Mesendoderm (in vitro differentiated cells): ENCODE measurements at regions not wholly inside any gene's neighbourhood (a gene's known extent, or its start where the extent isn't known, plus 50 kb on each side); places are given as distances from the start of the nearest gene placed in this dataset.

ENCODE experiments used
- DNase-seq: peaks from one replicate; pipeline ENCODE4 v3.0.0; 2013
- H2AK5ac ChIP-seq: 2 replicates; pipeline ENCODE4 v1.6.1; 2013; ENCODE audit warnings: low read length, inconsistent platforms
- H2BK120ac ChIP-seq: 2 replicates; pipeline ENCODE4 v1.6.1; 2013; ENCODE audit warnings: low read depth, mild to moderate bottlenecking, low read length, moderate library complexity, mixed read lengths
- H2BK15ac ChIP-seq: replicated peaks from 2 replicates; pipeline ENCODE4 v1.6.1; 2013; ENCODE audit warnings: low read depth, mild to moderate bottlenecking, moderate library complexity
- H2BK5ac ChIP-seq: 2 replicates; pipeline ENCODE4 v1.6.1; 2013; ENCODE audit warnings: low read length, inconsistent platforms
- H3K18ac ChIP-seq: 2 replicates; pipeline ENCODE4 v1.6.1; 2013; ENCODE audit warnings: mild to moderate bottlenecking, low read length, mixed read lengths
- H3K23ac ChIP-seq: one replicate; pipeline ENCODE4 v1.6.1; 2013; ENCODE audit warnings: low read length
- H3K27ac ChIP-seq: 2 replicates; pipeline ENCODE4 v1.5.1; 2013; ENCODE audit warnings: low read depth, mild to moderate bottlenecking, inconsistent platforms, low read length, moderate library complexity
- H3K27me3 ChIP-seq: 2 replicates; pipeline ENCODE4 v1.6.1; 2013; ENCODE audit warnings: low read length, control low read depth, mild to moderate bottlenecking, inconsistent platforms; ENCODE audit not compliant: insufficient read depth, poor library complexity
- H3K36me3 ChIP-seq: 2 replicates; pipeline ENCODE4 v1.6.1; 2013; ENCODE audit warnings: low read length, inconsistent platforms; ENCODE audit not compliant: control insufficient read depth, insufficient read depth
- H3K4ac ChIP-seq: one replicate; pipeline ENCODE4 v1.6.1; 2013; ENCODE audit warnings: low read depth, mild to moderate bottlenecking, low read length, moderate library complexity
- H3K4me1 ChIP-seq: 2 replicates; pipeline ENCODE4 v1.6.1; 2013; ENCODE audit warnings: low read depth, low read length, inconsistent platforms; ENCODE audit not compliant: control insufficient read depth
- H3K4me2 ChIP-seq: 2 replicates; pipeline ENCODE4 v1.6.1; 2013; ENCODE audit warnings: low read length
- H3K4me3 ChIP-seq: 2 replicates; pipeline ENCODE4 v1.5.1; 2013; ENCODE audit warnings: mild to moderate bottlenecking, low read length
- H3K56ac ChIP-seq: one replicate; pipeline ENCODE4 v1.6.1; 2013; ENCODE audit warnings: low read length
- H3K79me1 ChIP-seq: 2 replicates; pipeline ENCODE4 v1.6.1; 2013; ENCODE audit warnings: low read length, inconsistent platforms
- H3K79me2 ChIP-seq: 2 replicates; pipeline ENCODE4 v1.6.1; 2013; ENCODE audit warnings: mild to moderate bottlenecking, low read length; ENCODE audit not compliant: control insufficient read depth, insufficient read depth
- H3K9ac ChIP-seq: 2 replicates; pipeline ENCODE4 v1.6.1; 2013; ENCODE audit warnings: low read length, inconsistent platforms
- H4K5ac ChIP-seq: one replicate; pipeline ENCODE4 v1.6.1; 2013; ENCODE audit warnings: low read length
- H4K8ac ChIP-seq: one replicate; pipeline ENCODE4 v1.6.1; 2013; ENCODE audit warnings: low read depth, mild to moderate bottlenecking, control low read depth, low read length, moderate library complexity
- WGBS: extraction: QIAGEN DNeasy Blood & Tissue Kit; methylation state at CpG from one replicate; pipeline ENCODE4 v1.1.7; 2013; ENCODE audit warnings: low lambda C conversion rate, missing lambda C conversion rate; ENCODE audit not compliant: insufficient coverage; ENCODE audit errors: extremely low coverage; 5-methylcytosine and 5-hydroxymethylcytosine counted together

DNA sequence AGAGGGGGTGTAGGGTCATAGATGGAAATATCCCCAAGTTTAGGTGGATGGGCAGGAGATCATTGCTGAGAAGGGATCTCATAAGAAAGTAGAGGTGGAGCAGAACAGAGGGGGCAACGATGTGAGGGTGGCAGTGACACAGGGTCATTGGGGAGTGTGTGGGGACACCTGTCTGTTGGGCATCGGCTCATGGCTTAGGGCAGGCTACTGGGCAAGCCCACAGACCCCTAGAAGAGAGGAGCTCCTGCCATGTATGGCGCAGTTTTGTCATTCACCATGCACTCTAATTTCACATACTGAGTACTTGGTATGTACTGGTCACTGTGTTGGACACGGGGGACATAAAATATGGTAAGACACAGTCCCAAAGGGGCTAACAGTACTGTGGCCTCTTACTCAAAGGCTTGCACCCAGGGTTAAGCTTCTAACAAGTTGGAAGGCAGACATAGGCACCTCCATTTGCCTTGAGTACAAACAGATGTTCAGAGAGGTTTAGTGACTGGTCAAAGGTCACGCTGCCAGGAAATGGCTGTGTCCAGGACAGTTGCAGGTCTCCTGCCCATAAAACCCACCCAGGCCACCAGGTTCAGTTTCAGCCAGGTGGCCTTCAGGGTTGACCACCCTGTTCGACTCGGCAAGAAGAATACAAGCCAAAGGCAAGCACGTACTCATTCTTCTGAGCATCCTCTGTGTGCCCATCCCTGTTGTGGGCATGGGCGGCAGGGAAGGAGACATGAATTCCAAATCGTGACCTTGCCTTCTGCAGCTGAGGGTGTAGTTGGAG, 580.2 kb downstream of the KCNJ18 start:
- H3K79me1 ChIP-seq = no peaks in the 10 kb centered on the region
- no peak overlapping the region for H3K9ac ChIP-seq
- no peak overlapping the region for H2BK5ac ChIP-seq
- no peak overlapping the region for H3K27ac ChIP-seq
- no peak overlapping the region for H3K23ac ChIP-seq
- no peak overlapping the region for H3K4ac ChIP-seq
- no peak overlapping the region for H4K8ac ChIP-seq
- WGBS = no CpG with 5 or more reads among the region's 10 CpGs
- H3K36me3 ChIP-seq = no peaks in the 10 kb centered on the region
- H3K4me3 ChIP-seq = no peak overlapping the region
- H3K4me1 ChIP-seq = no peaks in the 10 kb centered on the region
- no peak overlapping the region for H4K5ac ChIP-seq
- no peak overlapping the region for H3K18ac ChIP-seq
- no peaks in the 10 kb centered on the region for H3K79me2 ChIP-seq
- no peak for DNase-seq
- no peak overlapping the region for H2BK120ac ChIP-seq
- H2AK5ac ChIP-seq = no peak overlapping the region
- no peak overlapping the region for H3K56ac ChIP-seq
- no peaks in the 10 kb centered on the region for H3K27me3 ChIP-seq
- H3K4me2 ChIP-seq = no peak overlapping the region
- no peak overlapping the region for H2BK15ac ChIP-seq

GRCh38 chr17:22273308-22273707, 581.0 kb downstream of the KCNJ18 start:
- Histone ChIP-seq H3K4me2 (no peak overlapping the region), H3K23ac (no peak overlapping the region), H3K18ac (no peak overlapping the region), H3K36me3 (no peaks in the 10 kb centered on the region), H3K27ac (no peak overlapping the region), H3K4me3 (no peak overlapping the region), H2BK120ac (no peak overlapping the region), H3K27me3 (no peaks in the 10 kb centered on the region), H4K5ac (no peak overlapping the region), H3K9ac (no peak overlapping the region), H2BK15ac (no peak overlapping the region), H2AK5ac (no peak overlapping the region), H4K8ac (no peak overlapping the region), H3K4ac (no peak overlapping the region), H2BK5ac (no peak overlapping the region), H3K4me1 (no peaks in the 10 kb centered on the region), H3K79me1 (no peaks in the 10 kb centered on the region), H3K79me2 (no peaks in the 10 kb centered on the region), H3K56ac (no peak overlapping the region)
- no CpG with 5 or more reads among the region's 2 CpGs for WGBS
- DNase-seq = no peak

GRCh38 chr17:22277595-22277994, 585.3 kb downstream of the KCNJ18 start:
- H4K8ac ChIP-seq = no peak overlapping the region
- no peak overlapping the region for H3K4ac ChIP-seq
- no peak overlapping the region for H3K27ac ChIP-seq
- H3K23ac ChIP-seq = no peak overlapping the region
- H3K4me2 ChIP-seq = no peak overlapping the region
- WGBS = no CpG with 5 or more reads among the region's 3 CpGs
- H2BK5ac ChIP-seq = no peak overlapping the region
- H4K5ac ChIP-seq = no peak overlapping the region
- DNase-seq = no peak
- H3K36me3 ChIP-seq = no peaks in the 10 kb centered on the region
- H2BK15ac ChIP-seq = no peak overlapping the region
- H3K79me1 ChIP-seq = no peaks in the 10 kb centered on the region
- H3K4me1 ChIP-seq = no peaks in the 10 kb centered on the region
- H2AK5ac ChIP-seq = no peak overlapping the region
- H3K27me3 ChIP-seq = no peaks in the 10 kb centered on the region
- no peak overlapping the region for H3K56ac ChIP-seq
- H3K18ac ChIP-seq = no peak overlapping the region
- H3K9ac ChIP-seq = no peak overlapping the region
- H3K4me3 ChIP-seq = no peak overlapping the region
- no peak overlapping the region for H2BK120ac ChIP-seq
- H3K79me2 ChIP-seq = no peaks in the 10 kb centered on the region

DNA sequence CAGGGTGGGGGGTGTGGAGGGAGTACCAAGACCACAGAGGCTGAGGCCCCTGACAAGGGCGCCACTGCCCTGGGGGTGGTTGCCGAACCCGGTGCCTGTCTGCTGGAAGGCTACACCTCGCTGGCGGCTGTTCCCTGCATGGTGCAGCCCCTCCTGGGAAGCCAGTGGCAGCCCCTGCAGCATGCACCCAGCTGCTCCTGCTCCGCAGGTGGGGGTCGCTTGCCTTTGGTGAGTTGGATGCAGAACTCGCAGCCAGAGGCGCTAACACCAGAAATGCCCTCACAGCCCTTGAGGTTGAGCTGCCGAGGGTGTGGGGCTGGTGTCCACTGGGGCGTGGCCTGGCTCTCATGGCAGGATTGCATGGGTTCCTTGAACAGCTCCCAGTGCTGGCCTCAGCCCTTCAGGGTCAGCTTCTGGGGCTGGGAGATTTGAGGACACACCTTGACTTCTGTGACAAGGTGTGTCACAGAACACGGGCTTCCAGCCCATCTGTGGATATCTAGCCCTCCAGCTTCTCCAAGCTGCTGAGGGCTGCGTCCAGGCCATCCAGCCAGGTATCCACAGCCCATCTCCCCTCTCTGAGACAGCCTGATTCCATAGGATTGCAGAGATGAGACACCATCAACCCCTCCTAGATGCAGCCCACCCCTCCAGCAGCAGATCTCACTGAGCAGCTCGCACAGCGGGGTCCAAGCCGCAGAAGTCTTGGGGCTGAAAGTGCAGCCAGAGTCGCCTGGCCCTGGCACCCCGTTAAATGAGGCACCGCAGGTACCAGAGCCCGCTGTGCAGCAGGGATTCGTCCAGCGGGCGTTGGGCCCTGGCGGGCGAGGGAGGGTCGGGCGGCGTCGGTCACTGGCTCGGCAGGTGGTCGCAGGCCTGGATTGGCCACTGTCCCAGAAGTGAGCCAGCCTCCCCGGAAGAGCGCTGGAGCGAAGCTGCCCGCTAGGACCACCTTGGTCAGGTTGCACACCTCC, 586.3 kb downstream of the KCNJ18 start:
- no peak overlapping the region for H4K5ac ChIP-seq
- no peak overlapping the region for H3K4ac ChIP-seq
- H2AK5ac ChIP-seq = no peak overlapping the region
- H3K18ac ChIP-seq = no peak overlapping the region
- H3K56ac ChIP-seq = no peak overlapping the region
- no peak for DNase-seq
- H3K79me2 ChIP-seq = no peaks in the 10 kb centered on the region
- H2BK120ac ChIP-seq = no peak overlapping the region
- H3K27me3 ChIP-seq = no peaks in the 10 kb centered on the region
- no peak overlapping the region for H3K4me3 ChIP-seq
- no peak overlapping the region for H3K27ac ChIP-seq
- H4K8ac ChIP-seq = no peak overlapping the region
- H3K79me1 ChIP-seq = no peaks in the 10 kb centered on the region
- no peak overlapping the region for H2BK15ac ChIP-seq
- H3K9ac ChIP-seq = no peak overlapping the region
- H3K36me3 ChIP-seq = no peaks in the 10 kb centered on the region
- no peak overlapping the region for H2BK5ac ChIP-seq
- WGBS = no CpG with 5 or more reads among the region's 35 CpGs
- no peak overlapping the region for H3K23ac ChIP-seq
- H3K4me1 ChIP-seq = no peaks in the 10 kb centered on the region
- H3K4me2 ChIP-seq = no peak overlapping the region

DNA sequence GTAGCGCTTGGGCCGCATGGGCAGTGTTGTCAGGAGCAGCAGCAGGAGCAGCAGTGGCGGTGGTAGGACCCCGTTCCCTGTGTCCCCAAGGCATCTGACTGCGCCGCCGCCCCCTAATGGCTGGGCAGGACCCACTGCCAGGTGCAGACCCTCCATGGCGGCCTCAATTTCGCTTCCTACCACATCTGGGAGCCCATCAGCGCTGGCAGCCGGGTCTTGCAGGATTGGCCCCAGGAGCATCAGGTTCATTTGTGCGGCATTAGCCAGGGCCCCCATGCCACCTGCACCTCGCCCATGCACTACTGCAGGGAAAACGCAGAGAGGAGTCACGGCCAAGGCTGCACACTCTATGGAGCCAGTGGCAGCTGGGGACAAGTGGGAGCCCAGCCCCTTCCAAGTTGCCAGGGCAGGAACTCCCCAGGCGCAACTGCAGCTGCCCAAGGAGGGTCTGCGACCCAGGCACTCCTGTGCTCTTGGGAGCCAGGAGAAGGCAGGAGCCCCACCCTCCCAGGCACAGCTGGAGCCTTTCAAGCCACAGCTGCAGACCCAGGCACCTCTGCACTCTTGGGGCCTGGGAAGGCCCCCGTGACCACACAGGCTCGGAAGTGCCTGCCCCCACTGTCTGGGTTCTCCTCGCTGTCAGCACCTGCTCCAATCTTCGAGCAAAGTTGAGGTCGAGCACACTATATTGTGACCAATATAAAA, 594.2 kb downstream of the KCNJ18 start:
- no peak overlapping the region for H2BK5ac ChIP-seq
- DNase-seq = no peak
- H4K5ac ChIP-seq = no peak overlapping the region
- no peak overlapping the region for H3K4me2 ChIP-seq
- H3K36me3 ChIP-seq = no peaks in the 10 kb centered on the region
- H3K18ac ChIP-seq = no peak overlapping the region
- no peak overlapping the region for H3K4ac ChIP-seq
- no peak overlapping the region for H3K9ac ChIP-seq
- WGBS = no CpG with 5 or more reads among the region's 22 CpGs
- no peaks in the 10 kb centered on the region for H3K79me2 ChIP-seq
- no peak overlapping the region for H2BK120ac ChIP-seq
- no peaks in the 10 kb centered on the region for H3K27me3 ChIP-seq
- no peak overlapping the region for H3K23ac ChIP-seq
- no peak overlapping the region for H3K56ac ChIP-seq
- no peak overlapping the region for H2BK15ac ChIP-seq
- no peak overlapping the region for H3K4me3 ChIP-seq
- no peak overlapping the region for H3K27ac ChIP-seq
- no peaks in the 10 kb centered on the region for H3K79me1 ChIP-seq
- H4K8ac ChIP-seq = no peak overlapping the region
- no peaks in the 10 kb centered on the region for H3K4me1 ChIP-seq
- no peak overlapping the region for H2AK5ac ChIP-seq
